ENCODE measurements at regions not wholly inside any gene's neighbourhood (a gene's known extent, or its start where the extent isn't known, plus 50 kb on each side); places are given as distances from the start of the nearest gene placed in this dataset.

- TF ChIP-seq CTCF (IDR thresholded peaks at IDR 0.05): no peak
- no peak for ATAC-seq (ENCODE audit: low FRiP score)
- DNase-seq (ENCODE audit: low spot score): no peak
Measured at GRCh38 chr17:53101706-53102105, 721.0 kb upstream of the KIF2B start.

- DNase-seq (ENCODE audit: low spot score) (no peak), ATAC-seq (ENCODE audit: low FRiP score) (no peak)
- TF ChIP-seq CTCF (IDR thresholded peaks at IDR 0.05): no peak
Measured at GRCh38 chr17:53100126-53100525, 722.6 kb upstream of the KIF2B start.

- ATAC-seq (ENCODE audit: low FRiP score): no peak
- TF ChIP-seq CTCF (IDR thresholded peaks at IDR 0.05): no peak
- DNase-seq (ENCODE audit: low spot score): no peak
Measured at GRCh38 chr17:53093391-53093790, 729.3 kb upstream of the KIF2B start.

GRCh38 chr17:53092072-53092471 is 730.7 kb upstream of the KIF2B start:
- ATAC-seq (ENCODE audit: low FRiP score): no peak

GRCh38 chr17:53090770-53091169 is 732.0 kb upstream of the KIF2B start:
- TF ChIP-seq CTCF (IDR thresholded peaks at IDR 0.05): no peak
- DNase-seq (ENCODE audit: low spot score): no peak
- no peak for ATAC-seq (ENCODE audit: low FRiP score)

More at GRCh38 chr17:53092072-53092471, 730.7 kb upstream of the KIF2B start:
- TF ChIP-seq CTCF (IDR thresholded peaks at IDR 0.05): no peak
- no peak for DNase-seq (ENCODE audit: low spot score)

GRCh38 chr17:53088481-53088880 is 734.2 kb upstream of the KIF2B start:
- ATAC-seq (ENCODE audit: low FRiP score): no peak
- no peak for DNase-seq (ENCODE audit: low spot score)
- no peak for TF ChIP-seq CTCF (IDR thresholded peaks at IDR 0.05)

- ATAC-seq (ENCODE audit: low FRiP score): no peak
- TF ChIP-seq CTCF (IDR thresholded peaks at IDR 0.05): no peak
- DNase-seq (ENCODE audit: low spot score): no peak
Measured at GRCh38 chr17:53061446-53061845, 761.3 kb upstream of the KIF2B start.
